ENCODE measurements at regions not wholly inside any gene's neighbourhood (a gene's known extent, or its start where the extent isn't known, plus 50 kb on each side); places are given as distances from the start of the nearest gene placed in this dataset.
"Not testable (repeated sequence)": the region's sequence is repeated elsewhere in the genome, so short reads cannot be mapped to it uniquely, and the experiment has no call there.

DNA sequence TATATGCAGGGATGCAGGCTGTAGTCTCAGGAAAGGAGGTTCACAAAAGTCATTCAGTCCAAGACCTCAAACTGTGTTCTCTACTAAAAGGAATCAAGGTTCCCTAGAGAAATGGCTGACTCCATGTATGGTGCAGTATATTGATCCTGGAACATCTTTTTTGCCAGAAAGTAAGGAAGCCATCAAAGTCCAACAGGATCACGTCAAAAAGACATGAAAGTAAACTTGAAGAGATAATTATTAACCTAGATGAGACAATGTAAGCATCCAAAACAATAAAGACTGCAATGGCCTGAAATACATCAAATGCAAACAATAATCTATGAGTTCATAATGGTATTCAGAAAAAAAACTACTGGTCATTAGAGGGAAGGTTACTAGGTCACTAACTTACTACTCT lies 115.6 kb upstream of the FABP2 start:
- H3K27ac Mint-ChIP-seq, ATAC-seq: not testable (repeated sequence)

GRCh38 chr4:119408561-119409224 lies 86.8 kb upstream of the FABP2 start:
- Mint-ChIP-seq H3K36me3 (peaks cover 0 to 15% of the 10 kb centered on the region in 2 donors), H3K27ac (peak overlapping the region; percentile 36 to 66)
- H3K9me3 Mint-ChIP-seq; ATAC-seq; DNase-seq (ENCODE audit: low spot score in 2 of 2): not testable (repeated sequence)

More for the DNA sequence above, 115.6 kb upstream of the FABP2 start:
- not testable (repeated sequence) for DNase-seq (ENCODE audit: low spot score in 2 of 2); H3K36me3 Mint-ChIP-seq; H3K9me3 Mint-ChIP-seq

DNA sequence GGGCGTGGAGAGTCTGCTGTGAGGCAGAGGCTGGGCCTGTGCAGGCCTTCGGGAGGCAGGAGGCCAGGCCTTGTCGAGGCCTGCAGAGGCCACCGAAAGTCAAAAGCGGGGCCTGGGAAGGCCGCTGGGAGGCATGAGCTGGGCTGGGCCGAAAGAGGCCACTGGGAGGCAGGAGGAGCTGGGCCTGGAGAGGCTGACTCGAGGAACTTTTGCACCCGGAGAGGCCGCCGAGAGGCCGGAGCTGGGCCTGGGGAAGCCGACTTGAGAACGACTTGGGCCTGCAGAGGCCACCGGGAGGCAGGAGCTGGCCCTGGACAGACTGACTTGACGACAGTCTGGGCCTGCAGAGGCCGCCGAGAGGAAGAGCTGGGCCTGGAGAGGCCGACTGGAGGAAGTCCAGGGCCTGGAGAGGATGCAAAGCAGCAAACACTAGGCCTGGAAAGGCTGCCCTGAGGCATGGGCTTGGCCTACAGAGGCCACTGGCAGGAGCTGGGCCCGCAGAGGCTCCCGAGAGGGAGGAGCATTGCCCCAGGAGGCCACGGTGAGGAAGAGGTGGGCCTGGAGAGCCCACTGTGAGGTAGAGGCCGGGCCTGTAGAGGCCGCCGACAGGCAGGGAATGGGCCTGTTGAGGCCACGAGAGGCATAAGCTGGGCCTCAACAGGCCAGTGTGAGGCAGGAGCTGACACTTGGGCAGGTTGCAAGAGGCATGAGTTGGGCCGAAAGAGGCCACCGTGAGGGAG lies 85.0 kb upstream of the FABP2 start:
- not testable (repeated sequence) for H3K9me3 Mint-ChIP-seq; ATAC-seq; DNase-seq (ENCODE audit: low spot score in 2 of 2)
- H3K36me3 Mint-ChIP-seq: peaks cover 0 to 15% of the 10 kb centered on the region in 2 donors
- peak overlapping the region in 1 of 2 donors; percentile 23 for H3K27ac Mint-ChIP-seq

DNA sequence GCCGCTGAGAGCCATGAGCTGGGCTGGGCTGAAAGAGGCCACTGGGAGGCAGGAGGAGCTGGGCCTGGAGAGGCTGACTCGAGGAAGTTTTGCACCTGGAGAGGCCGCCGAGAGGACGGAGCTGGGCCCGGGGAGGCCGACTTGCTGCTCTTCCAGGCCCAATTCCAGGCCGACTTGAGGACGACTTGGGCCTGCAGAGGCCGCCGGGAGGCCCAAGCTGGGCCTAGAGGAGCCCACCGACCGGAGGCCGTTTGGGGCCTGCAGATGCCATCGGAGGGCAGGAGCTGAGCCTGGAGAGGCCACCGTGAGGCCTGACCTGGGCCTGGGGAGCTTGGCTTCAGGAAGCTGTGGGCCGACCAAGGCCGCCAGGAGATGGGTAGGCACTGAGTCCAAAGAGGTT lies 84.1 kb upstream of the FABP2 start:
- H3K27ac Mint-ChIP-seq: peak overlapping the region in 1 of 2 donors; percentile 23
- not testable (repeated sequence) for H3K9me3 Mint-ChIP-seq; ATAC-seq; DNase-seq (ENCODE audit: low spot score in 2 of 2)
- H3K36me3 Mint-ChIP-seq: peaks cover 0 to 15% of the 10 kb centered on the region in 2 donors

GRCh38 chr4:119402322-119403308 lies 80.7 kb upstream of the FABP2 start:
- H3K36me3 Mint-ChIP-seq; DNase-seq (ENCODE audit: low spot score in 2 of 2); H3K9me3 Mint-ChIP-seq: not testable (repeated sequence)
- peak in 1 of 2 donors; percentile 49 for ATAC-seq
- peak overlapping the region in 1 of 2 donors; percentile 65 for H3K27ac Mint-ChIP-seq

GRCh38 chr4:119395701-119396100 lies 73.8 kb upstream of the FABP2 start:
- not testable (repeated sequence) for H3K9me3 Mint-ChIP-seq; DNase-seq (ENCODE audit: low spot score in 2 of 2); H3K36me3 Mint-ChIP-seq; H3K27ac Mint-ChIP-seq; ATAC-seq

- peaks cover 0 to 6% of the 10 kb centered on the region in 2 donors for H3K36me3 Mint-ChIP-seq
- H3K27ac Mint-ChIP-seq: no peak overlapping the region
- peaks cover 0 to 4% of the 10 kb centered on the region in 2 donors for H3K9me3 Mint-ChIP-seq
- no peak for DNase-seq (ENCODE audit: low spot score in 2 of 2)
- no peak for ATAC-seq
These were observed 72.9 kb upstream of the FABP2 start for GRCh38 chr4:119394826-119395225.

- not testable (repeated sequence) for ATAC-seq; DNase-seq (ENCODE audit: low spot score in 2 of 2); H3K9me3 Mint-ChIP-seq; H3K27ac Mint-ChIP-seq
- H3K36me3 Mint-ChIP-seq: peaks cover 9 to 12% of the 10 kb centered on the region in 2 donors
These were observed 66.9 kb upstream of the FABP2 start for GRCh38 chr4:119388791-119389190.

DNA sequence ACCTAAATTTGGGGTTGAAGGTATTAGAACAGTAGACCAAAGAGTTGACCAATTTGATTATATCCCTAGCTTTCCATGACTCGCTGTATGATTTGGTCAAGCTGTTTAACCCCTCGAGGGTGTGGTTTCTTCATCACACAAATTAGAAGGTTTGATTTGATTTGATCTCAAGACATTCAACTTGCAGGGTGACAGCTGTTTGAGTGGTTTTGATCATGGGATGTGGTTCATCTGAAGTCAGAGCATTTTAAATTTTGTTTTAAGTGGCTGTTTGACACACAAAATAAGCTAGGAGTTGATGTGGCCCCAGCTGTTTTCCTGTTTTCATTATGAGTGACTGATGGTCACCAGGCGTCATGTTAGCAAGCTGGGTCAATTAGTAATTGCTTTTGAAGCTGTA lies 52.7 kb upstream of the FABP2 start:
- not testable (repeated sequence) for H3K9me3 Mint-ChIP-seq; DNase-seq (ENCODE audit: low spot score in 2 of 2); H3K36me3 Mint-ChIP-seq; H3K27ac Mint-ChIP-seq; ATAC-seq

- not testable (repeated sequence) for H3K9me3 Mint-ChIP-seq; H3K27ac Mint-ChIP-seq; DNase-seq (ENCODE audit: low spot score in 2 of 2); H3K36me3 Mint-ChIP-seq
- ATAC-seq: peak in 1 of 2 donors; percentile 23
These were observed 50.6 kb upstream of the FABP2 start for GRCh38 chr4:119372316-119373062.

Data from activated naive CD4-positive, alpha-beta T cell treated with anti-CD3 and anti-CD28 coated beads, Interleukin-2, amount 50 U/mL, for 72 hours (primary cell).